Activated gamma-delta T cell treated with anti-CD3 and anti-CD28 coated beads, Interleukin-2, amount 50 U/mL, for 16 hours (primary cell): ENCODE measurements at regions not wholly inside any gene's neighbourhood (a gene's known extent, or its start where the extent isn't known, plus 50 kb on each side); places are given as distances from the start of the nearest gene placed in this dataset.

Experiments used
- DNase-seq: peaks from one replicate; pipeline ENCODE4 v3.0.0-alpha.2; 2020; ENCODE audit warnings: low read depth

GRCh38 chr14:54312166-54312801 lies 84.5 kb upstream of the CDKN3 start:
- no peak for DNase-seq

GRCh38 chr14:54314365-54315104 lies 82.3 kb upstream of the CDKN3 start:
- no peak for DNase-seq

GRCh38 chr14:54316652-54317051 lies 80.2 kb upstream of the CDKN3 start:
- DNase-seq = no peak

- DNase-seq = no peak
Measured at GRCh38 chr14:54317391-54317790, 79.4 kb upstream of the CDKN3 start.

- no peak for DNase-seq
Measured at GRCh38 chr14:54322246-54322645, 74.6 kb upstream of the CDKN3 start.

GRCh38 chr14:54322701-54323337 lies 74.0 kb upstream of the CDKN3 start:
- DNase-seq = no peak

GRCh38 chr14:54325766-54326165 lies 71.0 kb upstream of the CDKN3 start:
- DNase-seq = no peak

GRCh38 chr14:54329082-54329695 lies 67.6 kb upstream of the CDKN3 start:
- no peak for DNase-seq

- DNase-seq = no peak
Measured at GRCh38 chr14:54330876-54331275, 65.9 kb upstream of the CDKN3 start.

- no peak for DNase-seq
Measured at GRCh38 chr14:54331516-54331915, 65.3 kb upstream of the CDKN3 start.

- DNase-seq = no peak
Measured at GRCh38 chr14:54332490-54332889, 64.3 kb upstream of the CDKN3 start.

GRCh38 chr14:54333511-54333910 lies 63.3 kb upstream of the CDKN3 start:
- no peak for DNase-seq

GRCh38 chr14:54335569-54336155 lies 61.1 kb upstream of the CDKN3 start:
- DNase-seq = no peak

GRCh38 chr14:54337314-54337713 lies 59.5 kb upstream of the CDKN3 start:
- DNase-seq = no peak

- DNase-seq = no peak
Measured at GRCh38 chr14:54338696-54339317, 58.0 kb upstream of the CDKN3 start.

- no peak for DNase-seq
Measured at GRCh38 chr14:54339771-54340170, 57.0 kb upstream of the CDKN3 start.

- DNase-seq = no peak
Measured at GRCh38 chr14:54342806-54343205, 54.0 kb upstream of the CDKN3 start.

GRCh38 chr14:54343272-54344121 lies 53.3 kb upstream of the CDKN3 start:
- DNase-seq = no peak

GRCh38 chr14:54344445-54344844 lies 52.4 kb upstream of the CDKN3 start:
- no peak for DNase-seq

- DNase-seq = no peak
Measured at GRCh38 chr14:54346257-54346656, 50.5 kb upstream of the CDKN3 start.
